ENCODE measurements at regions not wholly inside any gene's neighbourhood (a gene's known extent, or its start where the extent isn't known, plus 50 kb on each side); places are given as distances from the start of the nearest gene placed in this dataset.

DNA sequence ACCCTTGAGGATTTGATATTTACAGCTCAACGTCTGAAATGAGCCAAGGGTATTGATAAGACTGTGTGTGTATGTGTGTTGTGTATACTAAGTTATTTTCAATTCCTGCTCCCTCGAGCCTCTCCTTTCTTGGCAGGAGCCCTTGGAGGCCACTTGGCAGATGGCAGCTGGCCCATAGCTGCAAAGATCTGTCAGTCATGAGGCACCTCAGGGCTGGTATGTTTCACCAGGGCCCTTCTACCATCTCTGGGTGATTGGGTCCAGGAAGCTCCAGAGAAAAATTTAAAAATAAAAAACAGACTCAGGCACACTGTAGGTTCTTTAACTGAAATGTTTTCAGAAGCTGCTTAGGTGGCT lies 355.7 kb downstream of the HAPSTR1 start:
- ChIA-PET POLR2A (no interaction called here), CTCF (no interaction called here)
- Histone ChIP-seq H3K36me3 (ENCODE audit: control insufficient read depth in 2 of 2, extremely low read depth in 1 of 2, insufficient read depth in 2 of 2, low read length in 2 of 2) (no peaks in the 10 kb centered on the region), H3K9me3 (replicated peaks; ENCODE audit: control insufficient read depth, insufficient read depth, low read length) (no peaks in the 10 kb centered on the region), H3K27me3 (ENCODE audit: control insufficient read depth in 2 of 2, insufficient read depth in 2 of 2, low read length in 2 of 2) (no peaks in the 10 kb centered on the region), H3K79me2 (ENCODE audit: control insufficient read depth, insufficient read depth, low read length) (no peaks in the 10 kb centered on the region), H3K4me3 (replicated peaks in 1 of 3; ENCODE audit: insufficient read depth in 1 of 3, low read depth in 1 of 3, low read length in 3 of 3) (no peak overlapping the region), H3K9me1 (replicated peaks; ENCODE audit: control insufficient read depth, extremely low read depth, insufficient read depth, low read length) (no peaks in the 10 kb centered on the region), H2AFZ (ENCODE audit: low read depth, low read length) (no peak overlapping the region), H3K4me1 (ENCODE audit: control insufficient read depth, extremely low read depth, insufficient read depth, low read length) (no peaks in the 10 kb centered on the region), H3K27ac (ENCODE audit: insufficient read depth, low read depth, low read length) (no peak overlapping the region), H3K4me2 (ENCODE audit: insufficient read depth, low read length) (no peak overlapping the region), H3K9ac (replicated peaks; ENCODE audit: extremely low read depth, insufficient read depth, low read length) (no peak overlapping the region), H4K20me1 (replicated peaks; ENCODE audit: control insufficient read depth, extremely low read depth, insufficient read depth, low read length) (no peaks in the 10 kb centered on the region)
- no peak for FAIRE-seq
- TF ChIP-seq GATA2 (IDR thresholded peaks at IDR 0.05; ENCODE audit: insufficient read depth, insufficient read length, low read depth, low read length) = no peak
- TF ChIP-seq MYC (IDR thresholded peaks at IDR 0.05; ENCODE audit: low read depth, low read length) = no peak
- no peak for TF ChIP-seq POLR2AphosphoS5 (IDR thresholded peaks at IDR 0.05; ENCODE audit: insufficient read depth, low read depth, low read length)
- TF ChIP-seq, protein P1, sequence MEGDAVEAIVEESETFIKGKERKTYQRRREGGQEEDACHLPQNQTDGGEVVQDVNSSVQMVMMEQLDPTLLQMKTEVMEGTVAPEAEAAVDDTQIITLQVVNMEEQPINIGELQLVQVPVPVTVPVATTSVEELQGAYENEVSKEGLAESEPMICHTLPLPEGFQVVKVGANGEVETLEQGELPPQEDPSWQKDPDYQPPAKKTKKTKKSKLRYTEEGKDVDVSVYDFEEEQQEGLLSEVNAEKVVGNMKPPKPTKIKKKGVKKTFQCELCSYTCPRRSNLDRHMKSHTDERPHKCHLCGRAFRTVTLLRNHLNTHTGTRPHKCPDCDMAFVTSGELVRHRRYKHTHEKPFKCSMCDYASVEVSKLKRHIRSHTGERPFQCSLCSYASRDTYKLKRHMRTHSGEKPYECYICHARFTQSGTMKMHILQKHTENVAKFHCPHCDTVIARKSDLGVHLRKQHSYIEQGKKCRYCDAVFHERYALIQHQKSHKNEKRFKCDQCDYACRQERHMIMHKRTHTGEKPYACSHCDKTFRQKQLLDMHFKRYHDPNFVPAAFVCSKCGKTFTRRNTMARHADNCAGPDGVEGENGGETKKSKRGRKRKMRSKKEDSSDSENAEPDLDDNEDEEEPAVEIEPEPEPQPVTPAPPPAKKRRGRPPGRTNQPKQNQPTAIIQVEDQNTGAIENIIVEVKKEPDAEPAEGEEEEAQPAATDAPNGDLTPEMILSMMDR (IDR thresholded peaks at IDR 0.05; ENCODE audit: extremely low read depth in 1 of 2, insufficient read depth in 1 of 2, low read depth in 1 of 2, low read length in 2 of 2) = no peak
- no peak for TF ChIP-seq MAX (IDR thresholded peaks at IDR 0.05; ENCODE audit: insufficient read depth, insufficient read length)
- TF ChIP-seq JUN (IDR thresholded peaks at IDR 0.05; ENCODE audit: borderline replicate concordance, insufficient read depth, insufficient read length, low read depth) = no peak
- no peak for TF ChIP-seq FOS (IDR thresholded peaks at IDR 0.05; ENCODE audit: borderline replicate concordance, insufficient read depth, low read length)
- TF ChIP-seq EZH2 (IDR thresholded peaks at IDR 0.05; ENCODE audit: borderline replicate concordance, low read depth, low read length, severe bottlenecking) = no peak
- TF ChIP-seq POLR2A (IDR thresholded peaks at IDR 0.05; ENCODE audit: low read depth, low read length) = no peak
- dilution Hi-C loops (cut with MboI; ENCODE audit: extremely low pct_ligation_motif_present, low sequenced_read_pairs) (no loop called here), intact Hi-C loops (cut with micrococcal nuclease) (no loop called here)
- no peak for DNase-seq (ENCODE audit: low read depth, low spot score)
- no TSS peak for BruUV-seq (replicated peaks)
